GM12873 (cell line): ENCODE measurements at regions not wholly inside any gene's neighbourhood (a gene's known extent, or its start where the extent isn't known, plus 50 kb on each side); places are given as distances from the start of the nearest gene placed in this dataset.

Experiments
- TF ChIP-seq, protein P1 (sequence below): IDR thresholded peaks from 2 replicates; pipeline ENCODE4 v1.5.1; 2012; ENCODE audit warnings: low read depth, mild to moderate bottlenecking, moderate library complexity, low read length, control low read depth; ENCODE audit not compliant: insufficient read depth; ENCODE audit errors: missing control alignments

DNA sequence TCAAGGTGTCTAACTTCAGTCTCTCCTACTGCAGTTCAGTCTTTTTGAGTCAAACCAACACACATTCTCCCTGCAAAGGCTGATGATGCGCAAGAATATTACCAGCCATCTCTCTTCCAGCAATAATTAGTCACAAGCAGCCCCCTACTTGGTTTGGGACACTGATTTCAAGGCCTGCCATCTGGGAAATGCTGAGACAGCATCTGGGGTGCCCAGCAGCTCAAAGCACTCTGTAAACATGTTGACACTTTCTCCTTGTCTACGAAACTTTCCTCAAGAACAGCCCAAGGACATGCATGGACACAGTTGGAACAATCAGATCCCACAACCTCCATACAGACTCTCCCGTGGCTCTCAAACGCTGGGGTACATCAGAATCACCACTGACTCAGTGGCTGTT lies 149.2 kb upstream of the RPL38 start:
- TF ChIP-seq, protein P1, sequence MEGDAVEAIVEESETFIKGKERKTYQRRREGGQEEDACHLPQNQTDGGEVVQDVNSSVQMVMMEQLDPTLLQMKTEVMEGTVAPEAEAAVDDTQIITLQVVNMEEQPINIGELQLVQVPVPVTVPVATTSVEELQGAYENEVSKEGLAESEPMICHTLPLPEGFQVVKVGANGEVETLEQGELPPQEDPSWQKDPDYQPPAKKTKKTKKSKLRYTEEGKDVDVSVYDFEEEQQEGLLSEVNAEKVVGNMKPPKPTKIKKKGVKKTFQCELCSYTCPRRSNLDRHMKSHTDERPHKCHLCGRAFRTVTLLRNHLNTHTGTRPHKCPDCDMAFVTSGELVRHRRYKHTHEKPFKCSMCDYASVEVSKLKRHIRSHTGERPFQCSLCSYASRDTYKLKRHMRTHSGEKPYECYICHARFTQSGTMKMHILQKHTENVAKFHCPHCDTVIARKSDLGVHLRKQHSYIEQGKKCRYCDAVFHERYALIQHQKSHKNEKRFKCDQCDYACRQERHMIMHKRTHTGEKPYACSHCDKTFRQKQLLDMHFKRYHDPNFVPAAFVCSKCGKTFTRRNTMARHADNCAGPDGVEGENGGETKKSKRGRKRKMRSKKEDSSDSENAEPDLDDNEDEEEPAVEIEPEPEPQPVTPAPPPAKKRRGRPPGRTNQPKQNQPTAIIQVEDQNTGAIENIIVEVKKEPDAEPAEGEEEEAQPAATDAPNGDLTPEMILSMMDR = no peak

DNA sequence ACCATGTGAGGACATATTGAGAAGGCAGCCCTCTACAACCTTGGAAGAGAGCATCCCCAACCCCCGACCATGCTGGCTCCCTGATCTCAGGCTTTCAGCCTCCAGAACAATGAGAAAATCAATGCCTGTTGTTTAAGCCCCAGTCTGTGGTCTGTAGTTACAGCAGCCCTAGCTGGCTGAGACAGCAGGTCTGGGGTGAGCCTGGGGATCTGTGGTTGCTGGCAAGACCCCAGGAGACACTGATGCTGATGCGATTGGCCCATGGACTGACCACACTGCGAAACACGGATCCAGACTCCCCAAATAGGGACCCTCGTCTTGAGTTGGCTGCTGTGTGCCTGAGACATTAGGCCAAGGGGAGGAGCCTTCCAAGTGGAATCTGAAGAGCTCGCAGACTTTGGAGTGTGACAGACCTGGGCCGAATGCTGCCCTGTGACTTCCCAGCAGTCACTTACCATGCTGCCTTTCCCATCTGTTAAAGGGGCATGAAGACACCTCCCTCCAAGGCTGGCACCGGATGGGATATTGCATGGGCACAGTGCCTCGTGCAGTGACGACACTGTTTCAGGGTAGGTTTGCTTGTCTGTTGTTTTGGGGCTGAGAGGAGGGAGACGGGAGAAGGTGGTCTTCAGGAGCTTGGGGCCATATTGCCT lies 147.8 kb upstream of the RPL38 start:
- TF ChIP-seq, protein P1 = no peak

DNA sequence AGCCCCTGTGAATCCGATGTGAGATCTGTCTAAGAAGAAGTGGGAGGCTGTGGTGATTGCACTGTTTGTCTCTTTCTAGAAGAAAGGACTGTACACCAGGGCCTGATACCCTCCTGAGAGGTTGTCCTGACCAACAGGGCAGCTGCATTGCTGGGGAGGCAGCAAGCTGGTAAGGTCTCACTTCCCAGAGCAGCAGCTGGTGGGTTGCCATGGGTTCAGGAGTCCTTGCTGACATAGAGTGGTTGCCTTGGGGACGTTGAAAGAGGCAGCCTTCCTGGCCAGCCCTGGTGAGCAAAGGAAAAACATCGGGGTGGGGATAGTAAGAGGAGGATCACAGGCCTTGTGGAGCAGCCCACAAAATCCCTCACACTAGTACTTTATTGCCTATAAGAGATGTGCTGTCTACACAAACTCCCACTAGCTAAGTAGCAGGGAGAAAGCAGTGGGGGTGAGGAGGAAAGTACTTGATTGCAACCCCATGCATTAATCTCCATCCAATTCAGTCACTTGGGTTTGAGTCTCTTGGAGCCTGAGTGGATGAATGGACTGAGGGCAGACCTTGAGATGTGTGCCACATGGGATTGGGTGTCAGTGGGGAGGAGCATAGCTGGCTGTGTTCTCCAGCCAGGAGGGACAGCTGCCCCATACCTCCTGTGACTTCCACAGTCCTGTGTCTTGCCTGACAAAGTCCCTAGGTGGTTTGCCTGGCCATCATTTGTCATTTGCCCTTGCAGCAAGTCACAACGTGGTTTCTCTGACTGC lies 143.8 kb upstream of the RPL38 start:
- TF ChIP-seq, protein P1 = no peak

DNA sequence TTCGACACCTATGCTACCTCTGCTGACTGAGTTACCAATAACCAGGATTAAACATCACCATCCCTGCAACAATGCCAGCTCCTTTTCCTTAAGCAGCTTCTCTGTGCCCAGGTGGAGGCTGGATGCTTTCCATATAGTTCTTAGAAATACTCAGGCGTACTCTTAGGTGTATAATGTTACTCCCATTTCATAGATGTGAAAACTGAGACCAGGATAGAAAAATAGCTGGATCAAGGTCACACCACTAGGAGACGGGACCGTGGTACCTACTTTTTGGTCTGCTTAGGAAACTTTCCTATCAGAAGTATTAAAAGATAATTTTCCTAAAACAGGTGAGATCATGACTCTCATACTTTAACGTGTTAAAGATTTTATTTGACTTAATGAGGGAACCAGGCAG lies 141.7 kb upstream of the RPL38 start:
- TF ChIP-seq, protein P1 = no peak

DNA sequence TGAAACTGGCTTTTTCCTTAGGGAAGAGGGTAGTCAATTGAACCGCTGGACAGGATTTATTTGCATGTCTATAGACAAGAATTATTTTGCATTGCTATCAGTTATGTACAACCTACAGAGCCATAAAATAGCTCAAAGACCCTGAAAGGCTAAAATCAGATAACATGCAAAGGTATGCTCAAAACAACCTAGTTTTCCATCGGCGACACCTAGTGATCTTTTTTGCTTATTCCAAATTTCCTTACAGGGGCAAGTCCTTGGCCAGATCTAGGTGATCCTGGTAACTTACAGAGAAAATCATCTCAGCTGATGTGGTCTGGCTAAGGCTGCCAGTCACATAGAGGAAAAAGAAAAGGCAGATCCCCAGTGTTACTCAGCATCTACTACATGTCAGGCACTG lies 141.2 kb upstream of the RPL38 start:
- TF ChIP-seq, protein P1 = no peak

DNA sequence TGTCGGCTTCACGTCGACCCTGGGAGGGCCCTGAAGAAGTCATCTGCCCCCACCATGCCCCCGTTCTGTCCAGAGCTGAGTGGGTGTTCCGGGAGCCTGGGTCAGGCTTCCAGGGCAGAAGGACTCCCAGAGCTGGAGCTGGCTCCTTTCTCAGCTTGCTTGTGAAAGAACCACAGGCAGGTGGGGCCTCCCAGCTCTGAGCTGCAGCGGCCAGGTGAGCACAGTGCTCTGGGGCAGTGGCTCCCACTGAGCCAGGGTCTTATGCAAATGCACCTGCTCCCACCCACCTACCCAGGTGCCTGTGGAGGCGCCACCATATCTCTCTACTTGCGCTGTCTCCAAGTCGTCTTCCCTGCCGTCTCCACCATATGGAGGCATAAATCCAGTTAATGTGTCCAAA lies 140.0 kb upstream of the RPL38 start:
- TF ChIP-seq, protein P1 = no peak

DNA sequence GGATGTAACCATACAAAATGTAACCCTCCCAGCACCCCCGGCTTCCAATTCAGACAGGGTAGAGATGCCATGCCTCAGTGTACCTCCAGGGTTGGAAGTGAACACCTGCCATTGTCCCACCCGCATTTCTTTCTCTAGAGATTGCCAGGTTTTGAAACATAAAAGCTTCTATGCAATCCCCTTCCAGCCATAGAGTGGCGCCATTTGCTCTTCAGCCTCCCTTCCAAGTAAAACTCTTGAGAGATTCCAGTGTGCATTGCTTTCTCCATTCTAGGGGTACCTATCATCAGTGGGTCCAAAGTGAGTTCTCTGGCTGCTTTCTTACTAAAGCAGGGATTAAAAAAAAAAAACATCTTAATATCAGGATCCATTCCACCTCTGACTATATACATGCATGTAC lies 133.1 kb upstream of the RPL38 start:
- TF ChIP-seq, protein P1 = no peak
